ENCODE measurements at regions not wholly inside any gene's neighbourhood (a gene's known extent, or its start where the extent isn't known, plus 50 kb on each side); places are given as distances from the start of the nearest gene placed in this dataset.

GRCh38 chr15:35717721-35718120 lies 171.8 kb upstream of the DPH6 start:
- TF ChIP-seq CTCF (conservative IDR thresholded peaks at IDR 0.05; ENCODE audit: low read length): no peak
- no peak for DNase-seq (ENCODE audit: low read depth)
- no peak overlapping the region for H3K4me3 ChIP-seq (ENCODE audit: low read length)

- peak; percentile 32 for DNase-seq (ENCODE audit: low read depth)
- TF ChIP-seq CTCF (conservative IDR thresholded peaks at IDR 0.05; ENCODE audit: low read length): no peak
- no peak overlapping the region for H3K4me3 ChIP-seq (ENCODE audit: low read length)
These were observed 174.1 kb upstream of the DPH6 start for GRCh38 chr15:35720019-35720418.

- TF ChIP-seq CTCF (conservative IDR thresholded peaks at IDR 0.05; ENCODE audit: low read length): no peak
- no peak overlapping the region for H3K4me3 ChIP-seq (ENCODE audit: low read length)
- no peak for DNase-seq (ENCODE audit: low read depth)
These were observed 175.0 kb upstream of the DPH6 start for GRCh38 chr15:35720984-35721383.

DNA sequence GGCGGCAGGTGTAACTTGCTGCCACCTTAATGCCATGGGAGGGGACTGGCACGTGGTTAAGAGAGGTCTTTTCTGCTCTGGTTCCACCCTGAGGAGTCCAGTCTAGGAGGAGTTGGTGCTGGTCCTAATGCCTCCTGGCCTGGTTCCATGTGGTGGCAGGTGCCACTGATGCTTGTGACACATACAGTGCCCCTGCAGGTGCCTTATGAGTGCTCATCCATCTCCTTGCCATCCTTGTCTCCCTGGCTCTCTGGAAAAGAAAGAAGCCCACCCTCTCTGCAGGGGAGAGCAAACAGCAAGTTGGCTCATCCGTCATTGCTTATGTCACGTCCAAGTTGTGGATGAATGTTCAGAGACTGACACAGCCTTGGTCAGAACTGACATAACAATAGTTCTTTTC lies 175.8 kb upstream of the DPH6 start:
- DNase-seq (ENCODE audit: low read depth): no peak
- H3K4me3 ChIP-seq (ENCODE audit: low read length): no peak overlapping the region
- no peak for TF ChIP-seq CTCF (conservative IDR thresholded peaks at IDR 0.05; ENCODE audit: low read length)

DNA sequence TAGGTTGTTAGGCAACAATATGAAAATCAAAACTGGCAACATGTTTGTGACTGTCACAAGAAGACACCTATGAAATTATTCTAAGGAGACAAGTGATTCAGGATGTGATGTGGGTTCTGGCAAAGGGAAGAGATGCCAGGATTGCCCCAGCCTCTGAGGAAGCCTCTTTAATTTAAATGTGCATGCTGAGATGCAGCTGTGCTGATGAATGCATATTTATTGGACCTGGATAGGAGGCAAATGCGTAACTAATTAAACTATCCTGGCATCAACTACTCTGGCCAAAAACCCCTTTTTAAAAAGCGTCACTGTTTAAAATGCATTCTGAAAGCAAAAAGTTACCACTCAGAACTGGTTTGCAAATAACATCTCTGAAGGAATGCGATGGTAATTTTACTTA lies 176.5 kb upstream of the DPH6 start:
- TF ChIP-seq CTCF (conservative IDR thresholded peaks at IDR 0.05; ENCODE audit: low read length): no peak
- no peak overlapping the region for H3K4me3 ChIP-seq (ENCODE audit: low read length)
- DNase-seq (ENCODE audit: low read depth): no peak

GRCh38 chr15:35723120-35723847 lies 177.3 kb upstream of the DPH6 start:
- TF ChIP-seq CTCF (conservative IDR thresholded peaks at IDR 0.05; ENCODE audit: low read length): no peak
- DNase-seq (ENCODE audit: low read depth): no peak
- H3K4me3 ChIP-seq (ENCODE audit: low read length): no peak overlapping the region

- DNase-seq (ENCODE audit: low read depth): peak; percentile 31
- no peak overlapping the region for H3K4me3 ChIP-seq (ENCODE audit: low read length)
- TF ChIP-seq CTCF (conservative IDR thresholded peaks at IDR 0.05; ENCODE audit: low read length): no peak
These were observed 177.9 kb upstream of the DPH6 start for GRCh38 chr15:35723852-35724251.

All from AG10803 (cell line).